ENCODE measurements at regions not wholly inside any gene's neighbourhood (a gene's known extent, or its start where the extent isn't known, plus 50 kb on each side); places are given as distances from the start of the nearest gene placed in this dataset.
"Not testable (repeated sequence)": the region's sequence is repeated elsewhere in the genome, so short reads cannot be mapped to it uniquely, and the experiment has no call there.

GRCh38 chr3:16077146-16077545, 97.3 kb upstream of the GALNT15 start:
- not testable (repeated sequence) for DNase-seq

DNA sequence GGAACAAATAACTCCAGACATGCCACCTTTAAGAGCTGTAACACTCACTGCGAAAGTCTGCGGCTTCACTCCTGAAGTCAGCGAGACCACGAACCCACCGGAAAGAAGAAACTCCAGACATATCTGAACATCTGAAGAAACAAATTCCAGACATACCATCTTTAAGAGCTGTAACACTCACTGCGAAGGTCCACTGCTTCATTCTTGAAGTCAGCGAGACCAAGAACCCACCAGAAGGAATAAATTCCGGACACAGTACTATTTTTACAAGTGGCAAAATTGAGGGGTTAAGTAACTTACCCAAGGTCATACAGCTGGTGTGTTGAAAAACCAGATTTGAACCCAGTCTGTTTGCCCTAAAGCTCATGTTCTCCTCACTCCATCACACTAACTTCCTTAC, 96.8 kb upstream of the GALNT15 start:
- DNase-seq = not testable (repeated sequence)

- no peak for DNase-seq
These were observed 95.0 kb upstream of the GALNT15 start for GRCh38 chr3:16079519-16079918.

- no peak for DNase-seq
These were observed 92.8 kb upstream of the GALNT15 start for GRCh38 chr3:16081661-16082060.

DNA sequence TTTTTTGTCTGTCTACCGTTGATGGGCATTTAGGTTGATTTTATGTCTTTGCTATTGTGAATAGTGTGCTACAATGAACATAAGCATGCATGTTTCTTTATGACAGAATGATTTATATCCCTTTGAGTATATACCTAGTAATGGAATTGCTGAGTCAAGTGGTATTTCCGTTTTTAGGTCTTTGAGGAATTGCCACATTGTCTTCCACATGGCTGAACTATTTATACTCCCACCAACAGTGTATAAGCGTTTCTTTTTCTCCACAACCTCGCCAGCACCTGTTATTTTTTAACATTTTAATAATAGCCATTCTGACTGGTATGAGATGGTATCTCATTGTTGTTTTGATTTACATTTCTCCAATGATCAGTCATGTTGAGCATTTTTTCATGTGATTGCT, 89.6 kb upstream of the GALNT15 start:
- DNase-seq = no peak

DNA sequence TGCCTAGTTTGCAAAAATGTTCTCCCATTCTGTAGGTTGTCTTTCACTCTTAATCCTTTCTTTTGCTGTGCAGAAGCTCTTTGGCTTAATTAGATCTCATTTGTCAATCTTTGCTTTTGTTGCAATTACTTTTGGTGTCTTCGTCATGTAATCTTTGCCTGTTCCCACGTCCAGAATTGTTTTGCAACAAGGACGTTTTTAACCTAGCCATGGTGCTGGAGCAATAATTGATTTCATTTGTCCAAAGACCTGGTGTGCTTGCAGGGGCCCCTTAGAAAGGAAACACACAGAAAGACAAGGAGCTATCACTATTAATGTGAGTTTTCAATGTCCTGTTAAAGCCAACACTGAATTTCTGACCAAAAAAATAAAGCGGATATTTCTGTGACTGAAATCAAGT, 89.1 kb upstream of the GALNT15 start:
- DNase-seq = no peak

- DNase-seq = no peak
These were observed 88.4 kb upstream of the GALNT15 start for GRCh38 chr3:16085884-16086608.

GRCh38 chr3:16086690-16087089, 87.8 kb upstream of the GALNT15 start:
- no peak for DNase-seq

DNA sequence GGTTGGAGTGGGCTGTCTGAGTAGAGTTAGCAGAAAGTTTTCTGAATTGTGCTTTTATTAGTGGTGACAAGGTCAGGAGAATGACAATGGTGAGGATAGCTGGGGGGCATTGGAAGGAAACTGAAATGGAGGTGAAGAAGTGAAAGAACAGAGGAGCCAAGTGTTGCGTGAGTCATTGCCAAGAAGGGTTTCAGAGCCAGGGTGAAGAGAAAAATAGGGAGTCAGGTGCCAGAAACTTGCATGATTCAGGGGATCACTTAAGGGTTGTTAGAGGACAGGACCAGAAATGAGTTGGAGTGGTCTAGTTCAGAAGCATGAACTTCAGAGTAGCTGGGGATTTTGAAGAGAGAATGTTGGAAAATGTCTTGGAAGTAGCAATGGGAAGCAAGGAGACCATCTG, 86.0 kb upstream of the GALNT15 start:
- no peak for DNase-seq

DNA sequence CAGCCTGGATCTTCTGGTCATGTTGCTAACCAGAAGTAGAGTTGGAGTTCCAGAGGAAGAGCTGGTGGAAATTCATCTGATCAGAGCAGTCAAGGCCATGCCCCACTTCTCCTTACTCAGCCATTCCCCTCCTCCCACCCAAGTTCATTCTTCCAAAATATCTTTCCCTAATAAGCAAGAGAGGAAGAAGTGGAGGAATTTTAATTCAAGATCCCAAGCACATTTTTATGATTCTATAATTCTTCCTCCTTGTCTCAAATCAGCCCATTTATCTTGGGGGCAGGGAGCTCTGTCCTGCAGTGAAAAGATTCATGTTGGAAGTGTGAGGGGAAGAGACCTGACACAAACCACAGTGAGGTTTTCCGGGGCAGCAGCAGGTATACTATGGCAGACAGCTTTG, 85.0 kb upstream of the GALNT15 start:
- DNase-seq = no peak

DNA sequence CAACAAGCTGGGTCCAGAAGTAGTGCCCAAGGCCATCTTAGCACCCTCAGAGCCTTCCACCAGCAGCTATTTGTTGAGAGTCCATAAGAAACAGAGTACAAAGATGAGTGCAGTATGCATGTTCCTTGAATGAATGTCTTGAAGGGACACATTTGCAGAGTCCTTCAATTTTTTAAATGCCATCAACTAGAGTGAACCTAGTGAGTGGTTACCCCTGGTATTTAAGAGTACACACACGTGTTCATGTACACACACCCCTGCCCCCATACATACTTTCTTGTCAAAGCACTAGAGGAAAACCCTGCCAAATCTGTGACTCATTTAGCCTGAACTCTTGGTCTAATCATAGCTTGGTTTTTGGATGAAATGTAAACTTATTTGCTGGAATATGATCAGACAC, 84.5 kb upstream of the GALNT15 start:
- no peak for DNase-seq

- DNase-seq = no peak
These were observed 83.8 kb upstream of the GALNT15 start for GRCh38 chr3:16090706-16091105.

DNA sequence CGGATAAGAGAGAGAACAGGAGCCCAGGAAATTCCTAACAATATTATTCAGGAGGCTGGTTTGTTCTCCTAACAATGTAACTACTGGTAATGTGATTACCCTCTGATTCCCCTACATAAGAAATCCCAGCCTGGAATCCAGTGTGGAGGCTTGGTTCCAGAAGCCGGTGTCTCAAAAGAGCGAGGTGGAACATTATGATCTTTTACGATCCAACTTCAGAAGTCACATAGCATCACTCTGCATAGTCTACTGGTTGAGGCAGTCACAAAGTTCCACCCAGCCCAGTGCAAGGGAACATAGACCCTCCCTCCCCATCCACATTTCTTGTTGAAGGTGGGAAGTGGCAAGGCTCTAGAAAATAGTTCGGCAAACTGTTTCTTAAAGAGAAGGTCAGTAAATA, 81.6 kb upstream of the GALNT15 start:
- no peak for DNase-seq

GRCh38 chr3:16101295-16102186, 72.9 kb upstream of the GALNT15 start:
- no peak for DNase-seq

DNA sequence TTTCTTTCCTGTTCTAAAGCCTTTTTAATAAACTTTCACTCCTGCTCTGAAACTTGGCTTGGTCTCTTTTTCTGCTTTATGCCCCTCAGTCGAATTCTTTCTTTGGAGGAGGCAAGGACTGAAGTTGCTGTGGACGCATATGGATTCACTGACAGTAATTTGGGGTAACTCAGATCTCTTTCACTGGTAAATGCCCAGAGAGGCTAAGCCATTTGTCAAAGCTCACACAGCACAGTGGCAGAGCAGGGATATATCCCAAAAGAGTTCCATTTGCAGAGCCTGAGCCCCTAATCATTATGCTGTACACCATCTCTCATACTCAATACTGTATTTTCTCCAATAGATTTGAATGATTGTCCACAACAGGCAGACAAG, 72.3 kb upstream of the GALNT15 start:
- no peak for DNase-seq

- no peak for DNase-seq
These were observed 71.5 kb upstream of the GALNT15 start for GRCh38 chr3:16102905-16103364.

DNA sequence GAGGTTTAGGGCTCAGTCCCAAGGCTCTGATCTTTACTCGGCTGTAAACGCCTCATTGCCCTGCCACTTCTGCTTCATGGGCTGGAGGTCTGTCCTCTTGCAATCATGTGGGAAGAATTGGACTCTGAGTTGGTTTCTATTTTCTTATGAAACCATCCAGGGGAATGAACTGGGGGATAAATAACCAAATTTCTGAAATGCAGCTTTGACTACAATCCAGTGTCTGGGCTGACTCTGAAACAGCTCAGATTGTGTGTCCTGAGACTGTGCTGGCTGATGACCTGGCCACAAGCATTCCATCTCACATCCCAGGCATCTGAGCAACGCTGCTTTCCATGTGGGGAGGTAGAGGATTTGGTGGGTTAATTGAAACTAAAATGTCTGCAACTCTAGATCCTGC, 71.0 kb upstream of the GALNT15 start:
- DNase-seq = no peak

GRCh38 chr3:16104156-16104555, 70.3 kb upstream of the GALNT15 start:
- no peak for DNase-seq

DNA sequence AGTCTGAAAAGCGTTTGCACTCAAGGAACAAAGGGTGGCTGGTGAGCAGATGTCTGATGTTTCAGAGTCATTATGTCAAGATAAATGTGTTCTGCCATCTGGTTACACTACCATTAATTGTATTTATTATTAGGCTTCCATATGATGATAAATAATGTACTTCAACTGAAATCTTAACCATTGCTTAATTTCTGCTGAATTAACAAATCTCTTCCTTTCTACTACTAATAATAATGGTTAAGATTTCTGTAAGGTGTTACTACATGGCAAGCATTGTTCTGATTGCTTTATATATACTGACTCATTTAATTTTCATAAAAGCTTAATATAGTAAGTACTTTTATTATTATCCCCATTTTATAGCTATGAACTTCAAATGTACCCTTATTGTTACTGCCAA, 68.4 kb upstream of the GALNT15 start:
- DNase-seq = no peak

GRCh38 chr3:16108424-16108823, 66.1 kb upstream of the GALNT15 start:
- no peak for DNase-seq

DNA sequence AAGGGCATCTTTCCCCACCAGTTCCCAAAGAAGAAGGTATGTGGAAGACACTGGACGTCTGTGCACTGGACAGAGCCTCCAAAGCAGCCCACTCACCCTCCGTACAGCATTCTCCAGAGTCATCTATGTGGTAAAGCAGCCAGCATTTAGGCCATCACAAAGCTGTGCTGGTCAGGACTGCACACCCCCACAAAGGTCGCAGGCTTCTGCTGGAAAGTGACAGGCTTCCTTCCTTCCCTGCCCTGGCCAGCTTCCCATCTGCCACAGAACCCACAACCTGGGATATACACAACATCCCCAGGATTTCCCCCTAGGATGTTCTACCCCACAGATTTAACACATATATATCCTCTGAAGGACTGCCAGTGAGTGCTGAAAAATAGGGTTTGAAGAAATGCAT, 64.6 kb upstream of the GALNT15 start:
- DNase-seq = no peak

DNA sequence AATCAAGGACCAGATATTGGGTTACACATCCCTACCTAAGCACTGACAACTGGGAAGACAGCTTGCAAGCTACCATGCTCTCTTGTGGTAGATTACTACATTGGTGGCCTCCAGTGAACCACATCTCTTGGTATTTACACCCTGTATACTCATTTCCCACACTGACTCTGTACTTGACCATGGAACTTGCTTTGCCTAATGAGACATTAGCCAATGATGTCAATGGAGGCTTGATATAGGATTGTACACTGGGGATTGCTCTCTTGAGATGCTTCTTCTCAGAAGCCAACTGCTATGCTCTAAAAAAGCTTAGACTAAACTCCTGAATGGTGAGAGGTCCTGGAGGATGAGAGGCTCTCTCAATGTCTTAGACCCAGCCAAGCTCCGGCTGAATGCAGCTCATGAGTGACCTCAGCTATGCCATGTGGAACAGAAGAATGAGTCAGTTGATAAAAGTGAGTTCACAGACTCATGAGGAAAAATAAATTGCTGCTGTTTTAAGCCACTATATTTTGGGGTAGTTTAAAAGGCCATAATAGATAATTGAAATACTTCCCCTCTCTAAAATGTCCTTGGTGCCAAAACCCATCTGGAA, 61.5 kb upstream of the GALNT15 start:
- DNase-seq = no peak

GRCh38 chr3:16113704-16114103, 60.8 kb upstream of the GALNT15 start:
- no peak for DNase-seq

DNA sequence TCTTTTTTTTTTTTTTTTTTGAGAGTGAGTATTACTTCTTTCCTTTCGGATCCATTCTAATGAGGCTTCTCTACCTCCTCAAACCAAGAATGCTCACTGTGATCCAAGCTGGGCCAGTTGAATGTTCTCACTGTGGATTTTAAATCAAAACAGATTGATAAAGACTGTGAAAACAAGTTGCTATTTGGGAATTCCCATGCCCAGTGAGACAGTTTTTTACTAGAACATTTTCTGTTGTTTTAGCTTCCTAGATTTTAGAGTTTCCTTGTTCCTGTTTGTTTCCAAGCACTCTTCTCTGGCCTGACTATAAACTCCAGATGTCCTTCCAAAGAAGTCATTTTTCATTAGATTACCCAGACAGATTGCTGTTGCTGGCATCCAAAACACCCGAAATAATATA, 60.1 kb upstream of the GALNT15 start:
- no peak for DNase-seq
